IMR-90 (cell line): ENCODE measurements at regions not wholly inside any gene's neighbourhood (a gene's known extent, or its start where the extent isn't known, plus 50 kb on each side); places are given as distances from the start of the nearest gene placed in this dataset.

ENCODE experiments used
- ATAC-seq: fragments of 200-7000 bp; cut with Tn5 transposase; 2 replicates; pipeline ENCODE4 v1.9.1; 2020; ENCODE audit warnings: low read depth, mild to moderate bottlenecking, moderate library complexity
- BruUV-seq: library from RNA; stranded (reverse); fragments of 400-500 nt; replicated peaks from 2 replicates; lab custom pipeline; 2021; lab: Mats Ljungman, UMichigan
- CTCF ChIA-PET: fragments of 300-600 bp; formaldehyde crosslinking; extraction: SDS; loops from one replicate; lab custom pipeline; 2021; ENCODE audit warnings: antibody characterized with exemption; lab: Yijun Ruan, JAX
- POLR2A ChIA-PET: fragments of 300-600 bp; sonication (Branson Sonifier 250); formaldehyde crosslinking; loops from one replicate; lab custom pipeline; 2022; ENCODE audit warnings: antibody characterized with exemption; ENCODE audit not compliant: unreplicated experiment; lab: Charles Lee
- DNase-seq: peaks from one replicate; pipeline ENCODE4 v3.0.0; 2013
- H2AFZ ChIP-seq: replicated peaks from 2 replicates; pipeline ENCODE3; 2013; ENCODE audit warnings: low read length, mild to moderate bottlenecking; ENCODE audit not compliant: poor library complexity
- H2AK5ac ChIP-seq: 2 replicates; pipeline ENCODE4 v1.6.1; 2013; ENCODE audit warnings: low read depth, low read length, inconsistent platforms
- H2AK9ac ChIP-seq: replicated peaks from 2 replicates; pipeline ENCODE3; 2013; ENCODE audit warnings: mild to moderate bottlenecking, low read depth, low read length, moderate library complexity; ENCODE audit not compliant: poor library complexity
- H2BK120ac ChIP-seq: 2 replicates; pipeline ENCODE4 v1.6.1; 2013; ENCODE audit warnings: low read depth, low read length, inconsistent platforms
- H2BK15ac ChIP-seq: 3 replicates; pipeline ENCODE4 v1.6.1; 2013; ENCODE audit warnings: low read depth, low read length, inconsistent platforms
- H2BK20ac ChIP-seq: 2 replicates; pipeline ENCODE4 v1.6.1; 2013; ENCODE audit warnings: low read depth, mild to moderate bottlenecking, inconsistent platforms, low read length, moderate library complexity
- H2BK5ac ChIP-seq: 2 replicates; pipeline ENCODE4 v1.6.1; 2013; ENCODE audit warnings: mild to moderate bottlenecking, low read depth, low read length, inconsistent platforms; ENCODE audit not compliant: poor library complexity, severe bottlenecking
- H3K14ac ChIP-seq: replicated peaks from 2 replicates; pipeline ENCODE4 v1.6.1; 2013; ENCODE audit warnings: low read depth, low read length, inconsistent platforms
- H3K18ac ChIP-seq: 2 replicates; pipeline ENCODE4 v1.6.1; 2013; ENCODE audit warnings: low read depth, low read length, control low read depth
- H3K23ac ChIP-seq: 2 replicates; pipeline ENCODE4 v1.6.1; 2013; ENCODE audit warnings: low read depth, low read length, inconsistent platforms
- H3K27ac ChIP-seq: 2 replicates; pipeline ENCODE4 v1.5.1; 2013; ENCODE audit warnings: mild to moderate bottlenecking, control low read depth, low read length; ENCODE audit not compliant: insufficient read depth
- H3K27me3 ChIP-seq: 2 replicates; pipeline ENCODE4 v1.6.1; 2013; ENCODE audit warnings: low read length; ENCODE audit not compliant: control insufficient read depth, insufficient read depth
- H3K36me3 ChIP-seq: 2 replicates; pipeline ENCODE4 v1.6.1; 2013; ENCODE audit warnings: low read length, mixed read lengths; ENCODE audit not compliant: control insufficient read depth, insufficient read depth
- H3K4ac ChIP-seq: 2 replicates; pipeline ENCODE4 v1.6.1; 2013; ENCODE audit warnings: low read depth, low read length, inconsistent platforms
- H3K4me1 ChIP-seq: 2 replicates; pipeline ENCODE4 v1.6.1; 2013; ENCODE audit warnings: low read length, mixed read lengths; ENCODE audit not compliant: control insufficient read depth, insufficient read depth
- H3K4me2 ChIP-seq: 2 replicates; pipeline ENCODE4 v1.6.1; 2013; ENCODE audit warnings: low read depth, mild to moderate bottlenecking, control low read depth, low read length, moderate library complexity
- H3K4me3 ChIP-seq: 2 replicates; pipeline ENCODE4 v1.5.1; 2013; ENCODE audit warnings: low read depth, mild to moderate bottlenecking, control low read depth, low read length, moderate library complexity; ENCODE audit not compliant: insufficient read depth
- H3K56ac ChIP-seq: 2 replicates; pipeline ENCODE4 v1.6.1; 2013; ENCODE audit warnings: low read length, inconsistent platforms; ENCODE audit not compliant: insufficient read depth; ENCODE audit errors: extremely low read depth
- H3K79me1 ChIP-seq, 2 experiments: 2 replicates each; pipeline ENCODE4 v1.6.1; 2013; ENCODE audit warnings: low read length in 2 of 2, inconsistent platforms in 1 of 2, low read depth in 1 of 2
- H3K9ac ChIP-seq: 2 replicates; pipeline ENCODE4 v1.6.1; 2013; ENCODE audit warnings: low read depth, low read length, control low read depth
- H3K9me1 ChIP-seq: 2 replicates; pipeline ENCODE4 v1.6.1; 2013; ENCODE audit warnings: low read length, inconsistent platforms; ENCODE audit not compliant: insufficient read depth
- H3K9me3 ChIP-seq: 2 replicates; pipeline ENCODE4 v1.6.1; 2013; ENCODE audit warnings: low read length; ENCODE audit not compliant: control insufficient read depth, insufficient read depth
- H4K20me1 ChIP-seq: 2 replicates; pipeline ENCODE4 v1.6.1; 2013; ENCODE audit warnings: low read length, inconsistent platforms; ENCODE audit not compliant: insufficient read depth
- H4K5ac ChIP-seq: 2 replicates; pipeline ENCODE4 v1.6.1; 2013; ENCODE audit warnings: mild to moderate bottlenecking, low read depth, low read length, control low read depth
- H4K8ac ChIP-seq, 2 experiments: 2 replicates each; pipeline ENCODE4 v1.6.1; 2013; ENCODE audit warnings: low read depth in 2 of 2, low read length in 2 of 2, control low read depth in 1 of 2, inconsistent platforms in 1 of 2
- H4K91ac ChIP-seq: 2 replicates; pipeline ENCODE4 v1.6.1; 2013; ENCODE audit warnings: low read depth, low read length, inconsistent platforms; ENCODE audit not compliant: insufficient read depth
- BHLHE40 ChIP-seq: fragments of 150-350 bp; IDR thresholded peaks from 2 replicates; pipeline ENCODE4 v1.6.1; 2016; ENCODE audit warnings: mild to moderate bottlenecking, low read depth, low read length
- CEBPB ChIP-seq: IDR thresholded peaks from 2 replicates; pipeline ENCODE4 v1.6.1; 2012; ENCODE audit warnings: low read depth, low read length, improper control_type of control experiment
- CHD1 ChIP-seq: IDR thresholded peaks from 2 replicates; pipeline ENCODE4 v1.6.1; 2012; ENCODE audit warnings: low read depth, low read length, improper control_type of control experiment
- CTCF ChIP-seq: conservative IDR thresholded peaks from 2 replicates; pipeline ENCODE4 v1.5.1; 2012; ENCODE audit warnings: mild to moderate bottlenecking, low read depth, low read length, improper control_type of control experiment
- FOS ChIP-seq: fragments of 150-350 bp; IDR thresholded peaks from 2 replicates; pipeline ENCODE4 v1.6.1; 2016; ENCODE audit warnings: low read depth, low read length
- MAFK ChIP-seq: IDR thresholded peaks from 2 replicates; pipeline ENCODE4 v1.6.1; 2012; ENCODE audit warnings: low read depth, low read length, improper control_type of control experiment
- MAZ ChIP-seq: IDR thresholded peaks from 2 replicates; pipeline ENCODE4 v1.6.1; 2012; ENCODE audit warnings: low read depth, mild to moderate bottlenecking, low read length, improper control_type of control experiment, moderate library complexity, borderline replicate concordance
- MXI1 ChIP-seq: IDR thresholded peaks from 2 replicates; pipeline ENCODE4 v1.6.1; 2012; ENCODE audit warnings: low read depth, mild to moderate bottlenecking, low read length, moderate library complexity, borderline replicate concordance
- NFE2L2 ChIP-seq: fragments of 150-350 bp; IDR thresholded peaks from 2 replicates; pipeline ENCODE4 v1.6.1; 2016; ENCODE audit warnings: low read depth, mild to moderate bottlenecking, low read length
- POLR2A ChIP-seq: IDR thresholded peaks from 2 replicates; pipeline ENCODE4 v1.6.1; 2012; ENCODE audit warnings: mild to moderate bottlenecking, low read depth, low read length
- RAD21 ChIP-seq: IDR thresholded peaks from 2 replicates; pipeline ENCODE4 v1.6.1; 2012; ENCODE audit warnings: low read length, improper control_type of control experiment
- RCOR1 ChIP-seq: IDR thresholded peaks from 2 replicates; pipeline ENCODE4 v1.6.1; 2012; ENCODE audit warnings: mild to moderate bottlenecking, low read length, improper control_type of control experiment; ENCODE audit not compliant: insufficient replicate concordance
- RFX5 ChIP-seq: IDR thresholded peaks from 2 replicates; pipeline ENCODE4 v1.8.0; 2012; ENCODE audit warnings: low read depth, mild to moderate bottlenecking, low read length, moderate library complexity
- SMC3 ChIP-seq: fragments of 150-350 bp; IDR thresholded peaks from 2 replicates; pipeline ENCODE4 v1.6.1; 2016; ENCODE audit warnings: low read depth, mild to moderate bottlenecking, antibody characterized with exemption, low read length, moderate library complexity
- WGBS, 2 experiments: methylation state at CpG; one replicate each; pipeline versions ENCODE4 v1.1.5 to v1.1.7; 2013; ENCODE audit warnings: missing lambda C conversion rate in 2 of 2; ENCODE audit not compliant: insufficient read length in 1 of 2; ENCODE audit errors: extremely low coverage in 2 of 2; 5-methylcytosine and 5-hydroxymethylcytosine counted together
- dilution Hi-C: fragments of 300-500 bp; cut with HindIII; formaldehyde crosslinking; loops from one replicate; pipeline ENCODE4 v1.14.3; 2018; ENCODE audit warnings: low sequenced_read_pairs; ENCODE audit not compliant: unreplicated experiment
- in situ Hi-C: fragments of 300-500 bp; cut with MboI; formaldehyde crosslinking; loops from 3 replicates; pipeline ENCODE4 v1.14.3; 2019; ENCODE audit warnings: low sequenced_read_pairs, inconsistent platforms, mixed read lengths
- intact Hi-C: fragments of 100-400 bp; cut with micrococcal nuclease; formaldehyde crosslinking; loops from 2 replicates; pipeline ENCODE4 v1.10.0; 2022
- TF ChIP-seq, protein P1 (sequence below): fragments of 150-350 bp; IDR thresholded peaks from 2 replicates; pipeline ENCODE4 v1.6.1; 2016; ENCODE audit warnings: low read depth, mild to moderate bottlenecking, low read length, moderate library complexity, borderline replicate concordance
- TF ChIP-seq, protein P2 (sequence below): fragments of 150-350 bp; IDR thresholded peaks from 2 replicates; pipeline ENCODE4 v1.6.1; 2017; ENCODE audit warnings: mild to moderate bottlenecking, antibody characterized with exemption, low read length, low read depth

GRCh38 chr6:103895136-103895535 is 964.6 kb downstream of the HACE1 start:
- no peak for DNase-seq
- ChIA-PET POLR2A (no interaction called here), CTCF (no interaction called here)
- Histone ChIP-seq H2AFZ (no peak overlapping the region), H4K20me1 (no peaks in the 10 kb centered on the region), H3K9ac (no peak overlapping the region), H3K23ac (no peak overlapping the region), H3K27ac (no peak overlapping the region), H3K56ac (no peak overlapping the region), H4K8ac (no peak overlapping the region), H3K4me2 (no peak overlapping the region), H3K4me1 (no peaks in the 10 kb centered on the region), H3K4me3 (no peak overlapping the region), H3K9me3 (peaks cover 3% of the 10 kb centered on the region; the same call in 1 of the 2 replicates), H2BK15ac (no peak overlapping the region), H4K5ac (no peak overlapping the region), H3K79me1 (no peaks in the 10 kb centered on the region), H3K4ac (no peak overlapping the region), H2AK5ac (no peak overlapping the region), H2BK5ac (no peak overlapping the region), H2BK20ac (no peak overlapping the region), H2AK9ac (no peak overlapping the region), H3K9me1 (no peaks in the 10 kb centered on the region), H4K91ac (no peak overlapping the region), H2BK120ac (no peak overlapping the region), H3K27me3 (no peaks in the 10 kb centered on the region), H3K14ac (no peak overlapping the region), H3K18ac (no peak overlapping the region), H3K36me3 (no peaks in the 10 kb centered on the region)
- BruUV-seq, result no TSS peak
- in situ Hi-C loops (no loop called here), intact Hi-C loops (no loop called here), dilution Hi-C loops (no loop called here)
- TF ChIP-seq NFE2L2 (no peak), CEBPB (no peak), BHLHE40 (no peak), CTCF (no peak), RFX5 (no peak), SMC3 (no peak), MAZ (no peak), RCOR1 (no peak), MXI1 (no peak), MAFK (no peak), RAD21 (no peak), POLR2A (no peak), FOS (no peak), CHD1 (no peak)
- TF ChIP-seq, protein P1, sequence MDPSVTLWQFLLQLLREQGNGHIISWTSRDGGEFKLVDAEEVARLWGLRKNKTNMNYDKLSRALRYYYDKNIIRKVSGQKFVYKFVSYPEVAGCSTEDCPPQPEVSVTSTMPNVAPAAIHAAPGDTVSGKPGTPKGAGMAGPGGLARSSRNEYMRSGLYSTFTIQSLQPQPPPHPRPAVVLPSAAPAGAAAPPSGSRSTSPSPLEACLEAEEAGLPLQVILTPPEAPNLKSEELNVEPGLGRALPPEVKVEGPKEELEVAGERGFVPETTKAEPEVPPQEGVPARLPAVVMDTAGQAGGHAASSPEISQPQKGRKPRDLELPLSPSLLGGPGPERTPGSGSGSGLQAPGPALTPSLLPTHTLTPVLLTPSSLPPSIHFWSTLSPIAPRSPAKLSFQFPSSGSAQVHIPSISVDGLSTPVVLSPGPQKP, result no peak
- TF ChIP-seq, protein P2, sequence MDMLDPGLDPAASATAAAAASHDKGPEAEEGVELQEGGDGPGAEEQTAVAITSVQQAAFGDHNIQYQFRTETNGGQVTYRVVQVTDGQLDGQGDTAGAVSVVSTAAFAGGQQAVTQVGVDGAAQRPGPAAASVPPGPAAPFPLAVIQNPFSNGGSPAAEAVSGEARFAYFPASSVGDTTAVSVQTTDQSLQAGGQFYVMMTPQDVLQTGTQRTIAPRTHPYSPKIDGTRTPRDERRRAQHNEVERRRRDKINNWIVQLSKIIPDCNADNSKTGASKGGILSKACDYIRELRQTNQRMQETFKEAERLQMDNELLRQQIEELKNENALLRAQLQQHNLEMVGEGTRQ, result no peak
- WGBS, 2 experiments, result no CpG with 5 or more reads among the region's 2 CpGs
- no peak for ATAC-seq
